Stimulated activated CD4-positive, alpha-beta T cell treated with anti-CD3 and anti-CD28 coated beads, Interleukin-2, amount 100 ng/mL, for 48 hours (primary cell): ENCODE measurements at regions not wholly inside any gene's neighbourhood (a gene's known extent, or its start where the extent isn't known, plus 50 kb on each side); places are given as distances from the start of the nearest gene placed in this dataset.
"Not testable (repeated sequence)": the region's sequence is repeated elsewhere in the genome, so short reads cannot be mapped to it uniquely, and the experiment has no call there.

ENCODE experiments used
- DNase-seq, 2 donors: peaks; one replicate each; pipeline ENCODE4 v3.0.0-alpha.2; 2020

GRCh38 chr16:47852991-47853390 is 302.8 kb downstream of the ABCC12 start:
- no peak for DNase-seq

- DNase-seq, result no peak
Measured at GRCh38 chr16:47851146-47851545, 304.6 kb downstream of the ABCC12 start.

- DNase-seq, result no peak
Measured at GRCh38 chr16:47849736-47850135, 306.1 kb downstream of the ABCC12 start.

- DNase-seq, result no peak
Measured at GRCh38 chr16:47848421-47849109, 307.2 kb downstream of the ABCC12 start.

- no peak for DNase-seq
Measured at GRCh38 chr16:47847220-47847970, 308.4 kb downstream of the ABCC12 start.

- DNase-seq, result no peak
Measured at GRCh38 chr16:47834485-47835024, 321.2 kb downstream of the ABCC12 start.

- DNase-seq, result no peak
Measured at GRCh38 chr16:47833771-47834170, 322.0 kb downstream of the ABCC12 start.

- DNase-seq, result no peak
Measured at GRCh38 chr16:47829850-47830600, 325.8 kb downstream of the ABCC12 start.

- no peak for DNase-seq
Measured at GRCh38 chr16:47826070-47826469, 329.7 kb downstream of the ABCC12 start.

- DNase-seq, result no peak
Measured at GRCh38 chr16:47817048-47817447, 338.7 kb downstream of the ABCC12 start.

- DNase-seq, result no peak
Measured at GRCh38 chr16:47816511-47816910, 339.3 kb downstream of the ABCC12 start.

- DNase-seq, result no peak
Measured at GRCh38 chr16:47815655-47816054, 340.1 kb downstream of the ABCC12 start.

GRCh38 chr16:47811758-47812157 is 344.0 kb downstream of the ABCC12 start:
- DNase-seq, result not testable (repeated sequence)

GRCh38 chr16:47806309-47806847 is 345.2 kb downstream of the PHKB start:
- no peak for DNase-seq

GRCh38 chr16:47787696-47788095 is 326.6 kb downstream of the PHKB start:
- no peak for DNase-seq

GRCh38 chr16:47781673-47782072 is 320.5 kb downstream of the PHKB start:
- DNase-seq, result no peak

- no peak for DNase-seq
Measured at GRCh38 chr16:47780213-47780875, 319.2 kb downstream of the PHKB start.

GRCh38 chr16:47779201-47780016 is 318.3 kb downstream of the PHKB start:
- DNase-seq, result peak; percentile 3 to 21

- DNase-seq, result no peak
Measured at GRCh38 chr16:47778106-47778801, 317.1 kb downstream of the PHKB start.

GRCh38 chr16:47777220-47777619 is 316.1 kb downstream of the PHKB start:
- no peak for DNase-seq

GRCh38 chr16:47774661-47775060 is 313.5 kb downstream of the PHKB start:
- DNase-seq, result no peak
